CD4-positive, alpha-beta T cell treated with Interleukin-4 for 1 hour (primary cell): ENCODE measurements at regions not wholly inside any gene's neighbourhood (a gene's known extent, or its start where the extent isn't known, plus 50 kb on each side); places are given as distances from the start of the nearest gene placed in this dataset.
"Not testable (repeated sequence)": the region's sequence is repeated elsewhere in the genome, so short reads cannot be mapped to it uniquely, and the experiment has no call there.

Experiments used
- DNase-seq, 2 donors: peaks; one replicate each; pipeline ENCODE4 v3.0.0-alpha.2; 2020 to 2022

GRCh38 chr9:82404881-82405280 is 416.3 kb downstream of the SPATA31D1 start:
- no peak for DNase-seq

- no peak for DNase-seq
Measured at GRCh38 chr9:82406456-82407085, 418.0 kb downstream of the SPATA31D1 start.

- DNase-seq, result no peak
Measured at GRCh38 chr9:82410306-82410705, 421.7 kb downstream of the SPATA31D1 start.

- DNase-seq, result no peak
Measured at GRCh38 chr9:82410866-82411265, 422.3 kb downstream of the SPATA31D1 start.

- no peak for DNase-seq
Measured at GRCh38 chr9:82412586-82413305, 424.2 kb downstream of the SPATA31D1 start.

- no peak for DNase-seq
Measured at GRCh38 chr9:82417501-82417900, 428.9 kb downstream of the SPATA31D1 start.

- no peak for DNase-seq
Measured at GRCh38 chr9:82418334-82418733, 429.8 kb downstream of the SPATA31D1 start.

- no peak for DNase-seq
Measured at GRCh38 chr9:82419696-82420486, 431.3 kb downstream of the SPATA31D1 start.

GRCh38 chr9:82421498-82421897 is 432.9 kb downstream of the SPATA31D1 start:
- no peak for DNase-seq

GRCh38 chr9:82423700-82424099 is 435.1 kb downstream of the SPATA31D1 start:
- no peak for DNase-seq

- no peak for DNase-seq
Measured at GRCh38 chr9:82424599-82425120, 436.1 kb downstream of the SPATA31D1 start.

GRCh38 chr9:82431121-82431520 is 442.5 kb downstream of the SPATA31D1 start:
- DNase-seq, result no peak

- DNase-seq, result not testable (repeated sequence)
Measured at GRCh38 chr9:82433290-82433931, 444.8 kb downstream of the SPATA31D1 start.

GRCh38 chr9:82436475-82436874 is 447.9 kb downstream of the SPATA31D1 start:
- DNase-seq, result no peak

GRCh38 chr9:82437183-82437582 is 448.6 kb downstream of the SPATA31D1 start:
- DNase-seq, result not testable (repeated sequence)

GRCh38 chr9:82438581-82438980 is 450.0 kb downstream of the SPATA31D1 start:
- no peak for DNase-seq

GRCh38 chr9:82443312-82443711 is 454.7 kb downstream of the SPATA31D1 start:
- DNase-seq, result no peak

- no peak for DNase-seq
Measured at GRCh38 chr9:82445556-82445955, 457.0 kb downstream of the SPATA31D1 start.

GRCh38 chr9:82447343-82447742 is 458.8 kb downstream of the SPATA31D1 start:
- no peak for DNase-seq

GRCh38 chr9:82449986-82450385 is 461.4 kb downstream of the SPATA31D1 start:
- no peak for DNase-seq

GRCh38 chr9:82454509-82455190 is 466.1 kb downstream of the SPATA31D1 start:
- DNase-seq, result no peak

GRCh38 chr9:82456642-82457041 is 468.1 kb downstream of the SPATA31D1 start:
- DNase-seq, result no peak
